BJ (cell line): ENCODE measurements at regions not wholly inside any gene's neighbourhood (a gene's known extent, or its start where the extent isn't known, plus 50 kb on each side); places are given as distances from the start of the nearest gene placed in this dataset.
A peak's percentile ranks its signal among the peaks of the same experiment; 100 is the strongest.
"Not testable (repeated sequence)": the region's sequence is repeated elsewhere in the genome, so short reads cannot be mapped to it uniquely, and the experiment has no call there.

ENCODE experiments used
- CTCF ChIA-PET: fragments of 350-600 bp; formaldehyde crosslinking; extraction: SDS; loops from one replicate; lab custom pipeline; 2021; ENCODE audit warnings: antibody characterized with exemption, inconsistent platforms; lab: Yijun Ruan, JAX
- POLR2A ChIA-PET: fragments of 300-600 bp; sonication (Branson Sonifier 250); formaldehyde crosslinking; extraction: SDS; loops from one replicate; lab custom pipeline; 2021; ENCODE audit warnings: antibody characterized with exemption; lab: Charles Lee
- DNase-seq: peaks from one replicate; pipeline ENCODE4 v3.0.0-alpha.2; 2011; ENCODE audit warnings: low read depth
- H3K27me3 ChIP-seq: 2 replicates; pipeline ENCODE4 v1.6.0; 2011; ENCODE audit warnings: low read length; ENCODE audit not compliant: control insufficient read depth, insufficient read depth
- H3K36me3 ChIP-seq: 2 replicates; pipeline ENCODE4 v1.5.1; 2011; ENCODE audit warnings: low read length; ENCODE audit not compliant: control insufficient read depth, insufficient read depth
- H3K4me3 ChIP-seq: 2 replicates; pipeline ENCODE4 v1.5.1; 2011; ENCODE audit warnings: low read depth, mild to moderate bottlenecking, control low read depth, low read length

- CTCF ChIA-PET = interaction anchor here (1.3 kb wide), 1 partner anchor 26 kb away, joined by 3 read pairs; no protein-coding TSS in a partner anchor
- H3K36me3 ChIP-seq, H3K4me3 ChIP-seq, H3K27me3 ChIP-seq, DNase-seq, POLR2A ChIA-PET: not testable (repeated sequence)
These were observed 58.3 kb downstream of the ART5 start for GRCh38 chr11:3583476-3583875.

DNA sequence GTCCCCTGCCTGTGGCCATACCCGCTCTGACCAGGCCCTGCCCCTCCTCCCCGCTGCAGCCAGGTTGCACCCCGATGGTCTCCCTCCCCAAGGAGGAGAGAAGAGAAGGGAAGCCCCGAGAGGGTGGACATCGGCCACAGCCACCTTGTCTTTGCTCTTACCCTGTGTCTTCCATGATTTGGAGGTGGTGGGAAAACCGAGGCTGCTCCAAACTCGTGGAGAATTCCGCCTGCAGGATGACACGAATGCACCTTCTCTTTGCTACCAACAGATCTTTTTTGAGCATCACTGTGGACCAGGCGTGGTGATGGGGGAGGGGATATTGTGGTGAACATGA, 60.4 kb downstream of the ART5 start:
- CTCF ChIA-PET = interaction anchor here (0.8 to 1.6 kb wide), 5 partner anchors 14 to 44 kb away, joined by 3 to 5 read pairs (median 4); no protein-coding TSS in a partner anchor
- POLR2A ChIA-PET, DNase-seq: not testable (repeated sequence)

DNA sequence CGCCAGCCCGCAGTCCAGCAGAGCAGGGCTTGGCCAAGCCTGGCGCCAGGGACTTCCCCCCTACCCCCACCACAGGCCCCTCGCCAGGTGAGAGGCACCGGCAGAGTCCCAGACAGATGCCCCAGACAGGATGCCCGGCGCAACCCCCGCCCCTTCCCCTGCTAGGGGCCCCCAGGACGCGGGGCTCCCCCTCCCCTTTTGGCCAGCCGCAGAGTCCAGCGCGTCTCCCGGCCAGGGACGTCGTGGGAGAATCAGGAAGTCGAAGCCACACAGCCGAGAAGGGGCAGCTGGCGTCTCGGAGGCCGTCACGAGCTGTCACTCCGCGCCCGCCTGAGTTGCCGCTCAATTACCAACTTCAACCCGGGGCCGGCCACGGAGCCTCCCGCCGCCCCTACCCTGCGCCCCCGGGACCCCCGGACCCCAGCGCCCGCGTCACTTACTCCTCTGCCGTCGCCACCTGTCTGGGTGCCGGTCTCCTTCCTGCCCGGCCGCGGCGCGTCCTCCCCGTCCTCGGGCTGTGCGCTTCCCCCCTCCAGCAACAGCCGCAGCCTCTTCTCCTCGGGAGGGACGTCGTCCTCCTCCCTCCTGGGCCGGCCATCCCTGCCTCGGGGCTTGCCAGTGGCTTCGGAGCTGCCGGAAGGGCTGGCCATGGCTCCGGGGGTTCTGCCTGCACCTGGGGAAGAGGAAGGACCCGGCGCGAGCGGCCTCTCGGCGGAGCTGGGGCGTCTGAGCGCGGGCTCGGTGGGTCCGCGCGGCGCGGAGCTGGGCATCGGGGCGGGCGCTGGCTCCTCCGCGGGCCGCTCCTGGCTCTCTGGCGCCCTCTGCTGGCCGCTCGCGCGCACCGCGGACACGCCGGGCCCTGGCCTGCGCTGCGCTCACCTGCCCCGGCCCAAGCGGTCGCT, 61.1 kb downstream of the ART5 start:
- peak overlapping the region; percentile 34 for H3K4me3 ChIP-seq
- CTCF ChIA-PET = interaction anchor here (0.6 to 1.2 kb wide), 6 partner anchors 14 to 442 kb away, joined by 3 to 5 read pairs (median 3); no protein-coding TSS in a partner anchor
- H3K36me3 ChIP-seq, POLR2A ChIA-PET, DNase-seq, H3K27me3 ChIP-seq: not testable (repeated sequence)

More for the DNA sequence above, 60.4 kb downstream of the ART5 start:
- H3K27me3 ChIP-seq, H3K36me3 ChIP-seq, H3K4me3 ChIP-seq: not testable (repeated sequence)

DNA sequence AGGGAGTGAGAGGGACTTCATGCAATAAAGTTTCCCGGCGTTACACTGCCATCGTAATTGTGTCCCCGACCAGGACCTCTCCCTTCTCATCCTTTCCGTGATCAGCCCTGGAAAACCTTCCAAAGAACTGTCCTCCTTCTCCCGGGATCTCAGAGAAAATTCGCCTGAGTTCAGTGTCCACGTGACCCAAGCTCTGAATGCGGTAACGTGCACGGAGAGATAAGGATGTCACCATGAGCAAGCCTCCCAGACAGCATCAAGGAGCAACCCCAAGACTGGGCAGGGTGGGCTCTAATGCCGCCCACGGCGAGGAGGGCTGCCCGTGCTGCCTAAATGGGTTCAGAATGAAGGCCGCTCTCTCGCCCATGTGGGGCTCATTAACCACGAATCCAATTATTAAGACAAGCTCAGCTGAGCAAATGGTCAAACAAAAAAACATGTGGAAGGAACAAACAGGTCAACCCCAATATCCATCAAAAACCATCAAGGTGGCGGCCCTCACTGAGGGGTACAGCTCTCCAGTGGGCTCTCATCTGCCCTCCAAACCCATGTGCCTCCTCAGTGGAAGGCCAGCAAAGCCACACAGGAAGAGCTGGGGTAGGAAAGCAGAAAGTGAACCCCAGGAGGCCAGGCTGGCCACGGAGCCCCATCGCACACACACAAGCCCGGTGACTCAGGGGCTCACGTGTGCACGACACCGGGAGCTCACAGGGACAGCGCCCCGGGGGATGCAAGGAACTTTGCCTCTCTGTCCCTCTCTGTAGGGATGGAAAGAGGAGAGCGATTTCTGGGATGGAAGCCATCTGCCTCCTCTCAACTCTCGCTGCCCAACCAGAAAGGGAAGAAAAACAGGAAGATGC, 62.0 kb downstream of the ART5 start:
- POLR2A ChIA-PET, DNase-seq, H3K36me3 ChIP-seq, H3K27me3 ChIP-seq, H3K4me3 ChIP-seq: not testable (repeated sequence)
- CTCF ChIA-PET = interaction anchor here (0.7 to 1.2 kb wide), 3 partner anchors 24 to 441 kb away, joined by 3 to 5 read pairs (median 3); no protein-coding TSS in a partner anchor

DNA sequence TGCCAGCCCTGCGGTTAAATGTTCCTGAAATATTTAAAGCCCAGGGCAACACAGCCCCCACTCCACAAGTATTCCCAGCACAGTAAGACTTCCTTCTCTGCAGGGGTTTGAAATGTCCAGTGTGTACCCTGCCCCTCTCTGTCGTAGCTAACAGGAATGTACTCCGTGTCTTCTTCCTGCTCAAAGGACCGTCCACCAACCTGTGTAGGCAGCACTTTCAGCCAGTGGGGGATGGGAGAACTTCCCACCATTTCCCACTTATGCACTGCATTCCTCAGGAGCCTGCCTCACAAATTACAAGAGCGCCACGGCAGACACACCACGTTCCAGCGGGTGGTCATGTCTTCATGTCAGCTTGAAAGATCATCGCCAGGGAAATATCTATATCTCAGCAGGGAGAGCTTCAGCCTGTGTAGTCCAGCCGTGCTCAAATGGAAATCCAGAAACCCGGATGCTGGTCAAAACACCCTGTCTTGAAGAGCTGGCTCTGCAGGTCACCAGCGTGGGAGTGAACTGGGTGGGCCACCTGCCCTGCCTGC, 65.7 kb downstream of the ART5 start:
- POLR2A ChIA-PET, H3K27me3 ChIP-seq, DNase-seq, CTCF ChIA-PET, H3K4me3 ChIP-seq, H3K36me3 ChIP-seq: not testable (repeated sequence)

DNA sequence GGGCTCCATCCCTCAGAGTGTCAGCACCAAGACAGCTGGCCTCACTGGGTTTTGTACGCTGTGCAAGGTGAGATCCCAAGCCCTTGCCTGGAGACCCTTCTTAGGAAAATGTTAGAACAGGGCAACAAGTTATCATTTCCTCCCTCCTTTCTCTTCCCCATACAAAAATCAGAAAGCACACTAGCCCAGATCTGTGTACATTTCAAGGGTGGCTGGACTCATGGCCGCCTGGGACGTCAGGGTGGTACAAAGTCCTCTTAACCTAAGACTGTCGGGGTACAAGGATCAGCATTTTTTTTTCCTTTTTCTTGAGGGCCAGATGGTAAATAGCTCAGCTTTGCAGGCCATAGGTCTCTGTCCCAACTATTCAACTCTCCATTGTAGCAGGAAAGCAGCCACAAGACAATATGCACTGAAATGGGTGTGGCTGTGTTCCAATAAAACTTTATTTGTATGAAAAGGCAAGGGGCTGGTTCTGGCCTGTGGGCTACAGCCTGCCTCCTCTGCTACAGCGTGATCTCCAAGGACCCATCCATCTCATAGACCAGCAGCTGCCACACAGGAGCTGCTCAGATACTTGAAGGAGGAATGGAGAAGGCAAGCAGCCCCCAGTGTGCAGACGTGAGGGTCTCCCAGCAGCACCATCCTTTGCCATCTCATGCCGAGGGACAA, 68.7 kb downstream of the ART5 start:
- H3K27me3 ChIP-seq, CTCF ChIA-PET, H3K4me3 ChIP-seq, POLR2A ChIA-PET, DNase-seq, H3K36me3 ChIP-seq: not testable (repeated sequence)

DNA sequence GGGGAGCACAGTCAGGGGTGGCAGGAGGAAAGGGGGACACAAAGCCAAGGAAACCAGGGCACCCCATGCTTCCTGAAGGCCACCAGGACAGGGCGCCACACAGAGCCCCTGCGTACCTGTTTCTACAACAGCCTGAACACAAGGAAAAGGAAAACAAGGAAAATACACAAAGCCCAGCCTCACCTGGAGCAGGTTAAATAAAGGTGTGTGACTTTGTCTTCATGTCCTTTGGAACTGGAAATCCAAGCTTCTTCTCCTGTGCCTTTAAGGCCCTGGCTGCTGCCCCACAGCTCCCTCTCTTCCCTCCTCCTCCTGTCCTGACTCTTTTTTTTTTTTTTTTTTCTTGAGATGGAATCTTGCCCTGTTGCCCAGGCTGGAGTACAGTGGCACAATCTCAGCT, 70.0 kb downstream of the ART5 start:
- H3K4me3 ChIP-seq, POLR2A ChIA-PET, CTCF ChIA-PET, H3K27me3 ChIP-seq, DNase-seq, H3K36me3 ChIP-seq: not testable (repeated sequence)

- DNase-seq, CTCF ChIA-PET, H3K36me3 ChIP-seq, H3K27me3 ChIP-seq, H3K4me3 ChIP-seq, POLR2A ChIA-PET: not testable (repeated sequence)
These were observed 76.0 kb downstream of the ART5 start for GRCh38 chr11:3565838-3566237.

- CTCF ChIA-PET, DNase-seq, H3K4me3 ChIP-seq, H3K36me3 ChIP-seq, H3K27me3 ChIP-seq, POLR2A ChIA-PET: not testable (repeated sequence)
These were observed 77.4 kb downstream of the ART5 start for GRCh38 chr11:3564383-3564782.

DNA sequence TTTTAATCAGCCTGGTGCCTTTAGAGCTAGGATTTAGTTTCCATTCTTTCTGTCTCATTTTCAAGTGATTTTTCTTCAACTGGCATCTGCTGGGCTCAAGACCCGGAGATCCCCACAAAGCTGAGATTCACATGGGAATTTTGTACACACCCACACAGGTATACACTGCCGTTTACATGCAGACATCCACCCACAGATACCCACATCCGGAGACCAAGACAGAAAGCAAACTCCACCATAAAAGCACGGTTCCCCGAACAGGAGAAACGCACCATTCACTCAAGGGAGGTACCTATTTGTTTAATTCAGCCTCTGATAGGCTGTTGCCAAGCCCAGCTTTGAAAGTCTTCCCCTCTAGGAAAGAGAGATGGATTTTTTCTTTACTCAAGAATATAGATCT, 87.2 kb downstream of the ART5 start:
- DNase-seq, H3K4me3 ChIP-seq, CTCF ChIA-PET, H3K36me3 ChIP-seq, H3K27me3 ChIP-seq, POLR2A ChIA-PET: not testable (repeated sequence)

- H3K36me3 ChIP-seq, CTCF ChIA-PET, H3K27me3 ChIP-seq, H3K4me3 ChIP-seq, POLR2A ChIA-PET, DNase-seq: not testable (repeated sequence)
These were observed 96.8 kb downstream of the ART5 start for GRCh38 chr11:3544990-3545389.

DNA sequence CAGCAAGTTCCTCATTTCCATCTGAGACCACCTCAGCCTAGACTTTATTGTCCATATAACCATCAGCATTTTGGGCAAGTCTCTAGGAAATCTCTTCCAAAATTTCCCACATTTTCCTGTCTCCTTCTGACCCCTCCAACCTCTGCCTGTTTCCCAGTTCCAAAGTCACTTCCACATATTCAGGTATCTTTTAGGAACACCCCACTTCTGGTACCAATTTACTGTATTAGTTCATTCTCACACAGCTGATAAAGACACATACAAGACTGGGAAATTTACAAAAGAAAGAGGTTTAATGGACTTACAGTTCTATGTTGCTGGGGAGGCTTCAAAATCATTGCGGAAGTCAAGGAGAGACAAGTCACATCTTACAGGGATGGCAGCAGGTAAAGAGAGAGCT, 103.6 kb downstream of the ART5 start:
- H3K36me3 ChIP-seq, DNase-seq, H3K27me3 ChIP-seq, POLR2A ChIA-PET, CTCF ChIA-PET, H3K4me3 ChIP-seq: not testable (repeated sequence)
